WTC11 (cell line): ENCODE measurements at regions not wholly inside any gene's neighbourhood (a gene's known extent, or its start where the extent isn't known, plus 50 kb on each side); places are given as distances from the start of the nearest gene placed in this dataset.

Source experiments
- ATAC-seq: fragments of 200-7000 bp; cut with Tn5 transposase; 2 replicates; pipeline ENCODE4 v1.10.0; 2021; ENCODE audit warnings: mild to moderate bottlenecking, moderate library complexity
- CTCF ChIA-PET: fragments of 300-600 bp; sonication (Branson Sonifier 250); formaldehyde crosslinking; loops from one replicate; lab custom pipeline; 2021; ENCODE audit warnings: antibody characterized with exemption; lab: Charles Lee
- POLR2A ChIA-PET: fragments of 350-600 bp; sonication (Branson Sonifier 250); formaldehyde crosslinking; loops from one replicate; lab custom pipeline; 2021; ENCODE audit warnings: antibody characterized with exemption; lab: Charles Lee
- DNase-seq: peaks from one replicate; pipeline ENCODE4 v3.0.0; 2021; ENCODE audit warnings: low spot score
- H3K27ac Mint-ChIP-seq: 2 replicates; pipeline ENCODE4 v1.8.0; 2021; ENCODE audit warnings: mixed read lengths
- H3K27me3 Mint-ChIP-seq: 2 replicates; pipeline ENCODE4 v1.8.0; 2021; ENCODE audit warnings: low read depth, mild to moderate bottlenecking, moderate library complexity, mixed read lengths
- H3K36me3 Mint-ChIP-seq: 2 replicates; pipeline ENCODE4 v1.8.0; 2021; ENCODE audit warnings: mixed read lengths
- H3K4me1 Mint-ChIP-seq: 2 replicates; pipeline ENCODE4 v1.8.0; 2022; ENCODE audit warnings: mixed read lengths
- H3K4me3 Mint-ChIP-seq: 2 replicates; pipeline ENCODE4 v1.8.0; 2021; ENCODE audit warnings: mild to moderate bottlenecking, moderate library complexity, mixed read lengths
- H3K9me3 Mint-ChIP-seq: 2 replicates; pipeline ENCODE4 v1.8.0; 2021; ENCODE audit warnings: mixed read lengths
- AFF4 ChIP-seq: sonication (generic); formaldehyde crosslinking; IDR thresholded peaks from 2 replicates; pipeline ENCODE4 v1.8.1; 2023; ENCODE audit warnings: mild to moderate bottlenecking, missing genetic modification reagents, borderline replicate concordance
- CTCF ChIP-seq: fragments of 200-600 bp; IDR thresholded peaks from 2 replicates; pipeline ENCODE4 v1.8.0; 2022; ENCODE audit warnings: antibody characterized with exemption
- E2F4 ChIP-seq: sonication (generic); formaldehyde crosslinking; IDR thresholded peaks from 2 replicates; pipeline ENCODE4 v1.8.1; 2022; ENCODE audit warnings: low read depth, mild to moderate bottlenecking, moderate library complexity, missing genetic modification reagents, borderline replicate concordance
- ESRRA ChIP-seq: sonication (generic); formaldehyde crosslinking; IDR thresholded peaks from 2 replicates; pipeline ENCODE4 v1.8.1; 2022; ENCODE audit warnings: mild to moderate bottlenecking, missing genetic modification reagents, borderline replicate concordance
- FOXP1 ChIP-seq: sonication (generic); formaldehyde crosslinking; IDR thresholded peaks from 2 replicates; pipeline ENCODE4 v1.8.0; 2022; ENCODE audit warnings: missing genetic modification reagents, mild to moderate bottlenecking, moderate library complexity, borderline replicate concordance
- JAZF1 ChIP-seq: fragments of 250-450 bp; sonication (Bioruptor Pico); IDR thresholded peaks from 2 replicates; pipeline ENCODE4 v1.9.0; 2021; ENCODE audit warnings: moderate library complexity, mild to moderate bottlenecking, inconsistent platforms
- MLX ChIP-seq: sonication (generic); formaldehyde crosslinking; IDR thresholded peaks from 2 replicates; pipeline ENCODE4 v1.8.1; 2023; ENCODE audit warnings: mild to moderate bottlenecking, missing genetic modification reagents, moderate library complexity
- OVOL2 ChIP-seq: fragments of 250-450 bp; sonication (Bioruptor Pico); IDR thresholded peaks from 2 replicates; pipeline ENCODE4 v1.9.0; 2021; ENCODE audit warnings: mild to moderate bottlenecking, borderline replicate concordance
- TEAD1 ChIP-seq: sonication (generic); formaldehyde crosslinking; IDR thresholded peaks from 2 replicates; pipeline ENCODE4 v1.8.0; 2022; ENCODE audit warnings: mild to moderate bottlenecking, missing genetic modification reagents
- TEAD4 ChIP-seq: sonication (generic); formaldehyde crosslinking; IDR thresholded peaks from 2 replicates; pipeline ENCODE4 v1.8.0; 2022; ENCODE audit warnings: mild to moderate bottlenecking, missing genetic modification reagents
- TP53 ChIP-seq: sonication (generic); formaldehyde crosslinking; IDR thresholded peaks from 2 replicates; pipeline ENCODE4 v1.8.1; 2023; ENCODE audit warnings: mild to moderate bottlenecking, missing genetic modification reagents
- ZNF425 ChIP-seq: fragments of 250-450 bp; sonication (Bioruptor Pico); conservative IDR thresholded peaks from 2 replicates; pipeline ENCODE4 v1.9.0; 2021; ENCODE audit warnings: mild to moderate bottlenecking
- ZSCAN18 ChIP-seq: fragments of 250-450 bp; sonication (Bioruptor Pico); IDR thresholded peaks from 2 replicates; pipeline ENCODE4 v2.1.2; 2022; ENCODE audit warnings: mild to moderate bottlenecking, moderate library complexity

GRCh38 chr3:193951859-193952258 lies 184.1 kb upstream of the HES1 start (continued):
- TF ChIP-seq ZSCAN18 (CRISPR knock-in tag) (no peak), E2F4 (CRISPR knock-in tag) (no peak), ESRRA (CRISPR knock-in tag) (no peak)
- TF ChIP-seq, all 79 proteins: peak for 0

- peaks cover 38% of the 10 kb centered on the region for H3K9me3 Mint-ChIP-seq
- POLR2A ChIA-PET = no interaction called here
- no peak for ATAC-seq
Measured at GRCh38 chr3:193954752-193955151, 181.2 kb upstream of the HES1 start.

More at GRCh38 chr3:193954752-193955151, 181.2 kb upstream of the HES1 start:
- Mint-ChIP-seq H3K4me1 (no peaks in the 10 kb centered on the region), H3K27ac (no peak overlapping the region), H3K4me3 (no peak overlapping the region), H3K27me3 (peaks cover 26% of the 10 kb centered on the region), H3K36me3 (peaks cover 31% of the 10 kb centered on the region)
- no peak for TF ChIP-seq TP53 (CRISPR knock-in tag)
- no peak for TF ChIP-seq MLX (CRISPR knock-in tag)
- TF ChIP-seq TEAD4 (CRISPR knock-in tag) = no peak
- no peak for TF ChIP-seq CTCF
- TF ChIP-seq FOXP1 (CRISPR knock-in tag) = no peak
- no peak for TF ChIP-seq OVOL2 (CRISPR knock-in tag)
- TF ChIP-seq ZNF425 (CRISPR knock-in tag) = no peak
- no peak for TF ChIP-seq JAZF1 (CRISPR knock-in tag)
- no peak for TF ChIP-seq TEAD1 (CRISPR knock-in tag)
- TF ChIP-seq AFF4 (CRISPR knock-in tag) = no peak
- DNase-seq = no peak
- CTCF ChIA-PET = no interaction called here
